ENCODE measurements at regions not wholly inside any gene's neighbourhood (a gene's known extent, or its start where the extent isn't known, plus 50 kb on each side); places are given as distances from the start of the nearest gene placed in this dataset.
"Not testable (repeated sequence)": the region's sequence is repeated elsewhere in the genome, so short reads cannot be mapped to it uniquely, and the experiment has no call there.

DNA sequence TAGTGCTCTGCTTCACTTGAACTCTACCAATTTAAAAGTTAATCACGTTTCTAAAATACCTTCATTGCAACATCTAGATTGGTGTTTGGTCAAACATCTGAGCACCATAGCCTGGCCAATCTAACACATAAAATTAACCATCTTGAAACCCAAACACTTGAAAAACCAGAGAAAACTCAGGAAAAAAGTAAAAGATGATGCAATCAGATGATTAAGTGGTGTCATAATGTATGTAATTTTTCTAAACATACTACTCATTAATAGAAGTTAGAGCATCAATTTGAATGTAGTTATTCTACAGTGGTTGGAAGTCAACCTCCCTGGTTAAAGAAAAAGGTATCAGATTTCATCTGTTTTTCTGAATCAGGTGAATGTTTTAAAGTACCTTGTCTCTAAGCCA, 228.6 kb upstream of the ID4 start:
- DNase-seq (ENCODE audit: low read depth), result no peak

DNA sequence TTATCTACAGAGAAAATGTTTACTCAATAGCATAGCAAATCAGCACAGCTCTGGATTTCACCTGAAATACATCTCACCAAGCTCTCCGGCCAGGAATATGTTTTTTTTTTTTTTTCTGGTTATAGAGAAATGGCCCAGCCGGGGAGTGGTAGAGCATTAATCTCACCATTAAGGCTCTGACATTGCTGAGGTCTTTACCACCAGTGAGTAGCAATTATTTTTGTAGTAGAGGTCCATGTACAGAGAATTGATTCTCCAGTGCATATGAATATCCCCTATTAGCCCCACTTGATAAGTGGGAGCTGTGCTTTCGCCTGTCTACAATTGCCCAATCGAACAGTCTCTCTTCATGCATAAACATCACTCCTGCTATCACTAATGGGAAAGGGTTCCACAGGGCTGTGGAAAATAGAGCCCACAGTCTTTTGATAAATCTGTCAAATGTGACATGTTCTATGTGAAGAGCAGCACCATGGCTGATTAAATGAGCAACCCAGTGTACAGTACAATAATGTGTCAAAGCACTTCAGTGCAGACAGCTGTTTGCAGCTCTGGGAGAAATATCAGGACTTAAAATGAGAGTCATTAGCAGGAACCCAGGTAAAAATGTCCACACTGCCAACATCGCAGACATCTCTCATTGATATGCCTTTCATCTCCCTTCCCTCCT, 227.1 kb upstream of the ID4 start:
- DNase-seq (ENCODE audit: low read depth), result no peak

DNA sequence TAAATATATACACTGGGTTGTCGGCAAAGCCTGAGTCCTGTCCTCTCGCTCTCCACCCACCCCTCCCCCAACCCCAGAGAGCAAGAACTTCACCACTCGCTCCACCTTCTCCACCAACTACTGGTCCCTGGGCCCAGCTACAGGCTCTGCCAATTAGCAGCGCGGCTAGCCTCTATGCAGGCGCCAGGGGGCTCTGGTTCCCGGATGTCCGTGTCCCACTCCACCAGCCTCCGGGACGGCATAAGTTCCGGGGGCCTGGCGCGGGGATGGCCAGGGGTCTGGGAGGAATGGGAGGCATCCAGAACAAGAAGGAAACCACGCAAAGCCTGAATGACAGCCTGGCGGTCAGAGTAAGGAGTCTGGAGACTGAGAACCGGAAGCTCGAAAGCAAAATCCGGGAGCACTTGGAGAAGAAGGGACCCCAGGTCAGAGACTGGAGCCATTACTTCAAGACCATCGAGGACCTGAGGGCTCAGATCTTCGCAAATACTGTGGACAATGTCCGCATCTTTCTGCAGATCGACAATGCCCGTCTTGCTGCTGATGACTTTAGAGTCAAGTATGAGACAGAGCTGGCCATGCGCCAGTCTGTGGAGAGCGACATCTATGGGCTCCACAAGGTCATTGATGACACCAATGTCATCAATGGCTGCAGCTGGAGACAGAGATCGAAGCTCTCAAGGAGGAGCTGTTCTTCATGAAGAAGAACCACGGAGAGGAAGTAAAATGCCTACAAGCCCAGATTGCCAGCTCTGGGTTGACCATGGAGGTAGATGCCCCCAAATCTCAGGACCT, 224.3 kb upstream of the ID4 start:
- not testable (repeated sequence) for DNase-seq (ENCODE audit: low read depth)

DNA sequence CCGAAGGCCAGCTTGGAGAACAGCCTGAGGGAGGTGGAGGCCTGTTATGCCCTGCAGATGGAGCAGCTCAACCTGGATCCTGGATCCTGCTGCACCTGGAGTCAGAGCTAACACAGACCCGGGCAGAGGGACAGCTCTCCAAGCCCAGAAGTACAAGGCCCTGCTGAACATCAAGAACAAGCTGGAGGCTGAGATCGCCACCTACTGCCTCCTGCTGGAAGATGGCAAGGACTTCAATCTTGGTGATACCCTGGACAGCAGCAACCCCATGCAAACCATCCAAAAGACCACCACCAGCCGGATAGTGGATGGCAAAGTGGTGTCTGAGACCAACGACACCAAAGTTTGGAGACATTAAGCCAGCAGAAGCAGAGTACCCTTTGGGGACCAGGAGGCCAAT, 223.5 kb upstream of the ID4 start:
- DNase-seq (ENCODE audit: low read depth), result no peak

DNA sequence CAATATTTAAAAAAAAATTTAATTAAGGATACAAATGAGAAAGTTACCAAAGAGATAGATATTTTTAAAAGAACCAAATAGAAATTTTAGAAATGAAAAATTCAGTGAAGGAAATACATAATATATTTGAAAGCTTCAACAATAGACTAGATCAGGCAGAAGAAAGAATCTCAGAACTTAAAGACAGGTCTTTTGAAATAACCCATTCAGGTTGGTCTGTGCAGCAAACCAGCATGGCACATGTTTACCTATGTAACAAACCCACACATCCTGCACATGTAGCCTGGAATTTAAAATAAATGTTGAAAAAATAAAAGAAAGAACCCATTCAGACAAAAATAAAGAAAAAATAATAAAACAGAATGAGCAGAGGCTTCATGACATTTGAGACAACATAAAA, 221.1 kb upstream of the ID4 start:
- DNase-seq (ENCODE audit: low read depth), result no peak

DNA sequence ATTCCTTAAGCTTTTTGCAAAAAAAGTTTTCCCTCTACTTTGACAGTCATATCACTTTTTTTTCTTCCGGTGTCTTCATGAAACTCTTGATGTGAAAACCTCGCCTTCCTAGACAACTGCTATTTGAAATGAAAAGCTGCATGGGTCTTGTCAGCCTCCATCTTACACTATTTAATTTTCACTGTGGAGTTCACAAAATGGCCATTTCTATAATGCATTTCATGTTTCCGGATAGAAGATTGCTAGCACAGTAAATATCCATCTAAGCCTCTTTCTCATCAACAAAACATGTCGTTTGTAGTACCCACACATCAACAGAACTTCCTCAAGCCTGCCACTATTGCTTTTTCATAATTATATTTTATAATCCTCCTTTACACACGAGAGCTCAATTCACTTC, 204.9 kb upstream of the ID4 start:
- DNase-seq (ENCODE audit: low read depth), result no peak

DNA sequence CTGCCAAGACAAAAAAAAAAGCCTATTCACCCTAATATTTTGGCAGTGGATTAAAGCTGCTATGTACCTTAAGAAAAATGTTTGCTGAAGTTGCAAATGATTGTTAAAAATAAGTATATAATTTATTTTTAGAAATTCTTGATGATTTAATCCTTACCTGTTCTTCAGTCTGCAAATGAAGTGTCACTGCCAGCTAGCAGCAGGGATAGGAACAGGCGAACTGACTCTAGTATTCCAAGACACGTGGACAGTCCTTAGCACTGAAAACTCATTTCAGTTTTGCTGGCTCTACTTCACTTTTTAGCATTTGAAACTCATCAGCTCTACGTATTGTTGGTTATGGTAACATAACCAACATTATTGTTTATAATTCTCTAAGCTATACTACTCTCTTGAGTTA, 204.4 kb upstream of the ID4 start:
- DNase-seq (ENCODE audit: low read depth), result no peak

DNA sequence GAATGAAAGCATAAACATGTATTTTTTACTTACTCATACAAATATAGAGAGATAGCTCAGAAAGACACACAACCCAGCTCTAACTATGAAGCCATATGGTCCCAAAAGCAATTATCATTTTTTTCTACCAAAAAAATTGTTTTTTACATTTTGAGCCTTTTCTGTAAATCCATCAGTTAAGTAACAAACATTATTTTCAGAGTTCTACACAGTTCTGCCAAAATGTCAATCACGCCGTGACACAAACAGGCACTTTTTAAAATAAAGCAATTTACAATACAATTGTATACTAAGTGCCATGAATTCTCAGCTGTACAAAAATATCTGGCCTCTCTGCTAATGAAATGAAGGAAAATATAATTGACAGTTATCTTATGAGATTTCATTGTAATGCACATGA, 201.4 kb upstream of the ID4 start:
- DNase-seq (ENCODE audit: low read depth), result no peak

DNA sequence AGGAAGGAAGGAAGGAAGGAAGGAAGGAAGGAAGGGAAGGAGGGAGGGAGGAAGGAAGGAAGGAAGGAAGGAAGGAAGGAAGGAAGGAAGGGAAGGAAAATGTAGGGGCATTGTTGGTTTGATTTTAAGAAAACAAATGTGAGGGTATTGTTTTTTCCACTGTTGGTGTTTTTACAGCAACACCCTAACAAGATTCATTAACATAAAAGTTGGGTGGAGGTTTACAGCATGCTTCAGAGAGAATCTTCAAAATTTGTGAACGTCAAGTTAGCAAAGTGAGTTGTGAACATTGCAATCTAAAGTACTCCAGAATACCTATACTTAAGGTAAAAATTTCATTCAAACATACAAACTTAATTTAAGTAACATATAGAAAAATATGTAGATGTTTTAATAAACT, 200.2 kb upstream of the ID4 start:
- no peak for DNase-seq (ENCODE audit: low read depth)

DNA sequence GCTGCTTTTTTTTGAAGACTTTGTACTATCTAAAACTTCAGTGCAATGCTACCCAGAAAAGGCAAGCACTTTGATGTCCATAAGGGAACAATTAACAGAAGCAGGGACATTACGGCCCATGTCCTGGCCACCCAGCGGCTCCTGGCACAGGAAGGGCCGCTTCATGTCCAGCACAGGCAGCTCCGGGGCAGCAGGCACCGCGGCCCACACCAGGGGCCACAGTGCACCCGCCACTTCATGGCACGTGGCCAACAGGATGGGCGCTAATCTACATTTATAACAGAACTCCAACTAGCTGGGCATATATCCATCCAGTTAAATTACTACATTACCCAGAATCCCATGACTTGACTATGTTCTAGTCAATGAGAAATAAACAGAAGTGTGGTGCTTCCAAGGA, 198.2 kb upstream of the ID4 start:
- DNase-seq (ENCODE audit: low read depth), result no peak

DNA sequence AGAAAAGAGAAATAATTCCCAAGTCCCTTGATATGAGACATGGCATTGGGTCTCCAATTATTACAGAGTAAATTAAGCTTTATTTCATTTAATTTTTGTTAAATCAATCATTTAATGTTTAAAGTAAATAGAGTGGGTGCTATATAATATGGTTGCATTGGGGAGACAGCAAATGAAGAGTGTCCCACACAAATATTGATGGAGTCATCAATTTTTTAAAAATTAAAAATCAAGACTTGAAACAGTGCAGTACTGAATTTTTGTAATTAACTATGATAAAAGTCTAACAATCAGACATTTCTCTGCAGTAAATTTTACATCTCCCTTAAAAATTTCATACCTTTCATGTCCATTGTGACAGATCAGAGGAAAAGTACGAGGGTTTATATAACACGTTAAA, 193.9 kb upstream of the ID4 start:
- no peak for DNase-seq (ENCODE audit: low read depth)

DNA sequence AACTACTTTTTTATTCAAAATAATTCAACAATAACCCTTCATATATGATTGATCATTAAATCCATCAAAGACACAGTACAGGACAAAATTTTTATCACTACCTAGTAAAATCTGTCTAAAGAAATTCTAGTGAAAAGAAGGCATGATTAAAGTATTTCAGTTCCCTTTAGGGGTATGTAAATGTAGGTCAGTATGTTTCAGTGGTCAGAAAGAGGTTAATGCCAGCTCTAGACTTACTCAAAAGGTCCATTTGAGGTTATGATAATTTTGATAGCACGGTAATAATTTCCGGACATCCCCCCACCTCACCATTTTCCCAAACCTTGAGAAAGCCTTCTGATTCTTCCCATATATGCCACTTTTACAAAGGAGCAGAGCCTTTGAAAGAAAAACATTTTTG, 193.5 kb upstream of the ID4 start:
- DNase-seq (ENCODE audit: low read depth), result no peak

DNA sequence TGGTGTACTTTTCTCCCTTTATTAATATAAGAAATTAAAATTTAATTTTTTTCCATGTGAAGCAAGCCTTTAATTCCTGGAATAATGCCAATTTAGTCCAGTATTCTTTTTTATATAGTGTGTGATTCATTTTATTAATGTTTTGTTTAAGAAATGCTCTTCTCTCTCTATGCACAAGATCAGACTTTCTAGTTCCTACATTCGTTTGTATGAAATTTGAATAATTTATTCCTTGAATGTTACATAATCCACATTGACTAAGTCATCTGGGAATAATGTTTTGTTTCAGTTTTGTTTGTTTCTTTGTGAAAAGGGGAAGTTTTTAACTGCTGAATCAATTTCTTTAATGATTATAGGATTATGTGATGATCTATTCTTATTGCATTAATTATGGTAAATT, 181.4 kb upstream of the ID4 start:
- DNase-seq (ENCODE audit: low read depth), result no peak

DNA sequence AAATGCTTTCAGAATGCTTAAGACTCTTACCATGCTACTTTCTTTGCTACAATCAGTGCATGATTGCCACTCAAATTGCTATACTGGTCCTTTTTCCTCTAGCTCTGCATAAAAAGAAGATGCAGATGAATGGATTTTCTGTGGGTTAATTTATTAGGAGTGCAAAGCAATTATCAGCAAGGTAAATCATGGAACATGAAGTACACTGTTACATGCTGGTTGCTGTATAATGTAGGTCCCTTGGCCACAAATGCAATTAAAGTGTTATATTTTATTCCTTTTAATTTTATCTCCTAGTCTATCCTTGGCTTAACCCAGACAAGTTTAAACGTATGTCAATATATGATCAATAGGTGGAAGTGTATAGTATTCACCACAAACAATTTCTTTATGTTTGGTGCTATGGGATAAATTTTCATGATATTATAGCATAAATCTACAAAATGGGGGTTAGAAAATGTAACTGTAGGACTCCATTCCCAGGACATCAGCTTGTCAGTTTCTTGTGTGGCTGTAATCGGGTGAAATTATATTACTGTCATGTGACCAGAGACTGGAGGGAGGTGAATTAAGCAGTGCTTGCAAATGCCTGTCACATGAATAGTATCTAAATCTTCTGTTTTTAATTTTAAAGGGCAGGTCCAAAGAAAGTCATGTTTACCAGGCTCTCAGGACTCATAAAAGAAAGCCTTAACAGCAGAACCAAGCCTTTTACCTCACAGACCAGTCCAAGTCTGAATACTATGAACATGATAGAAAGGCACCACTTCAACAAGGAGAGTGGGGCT, 176.9 kb upstream of the ID4 start:
- DNase-seq (ENCODE audit: low read depth), result no peak

DNA sequence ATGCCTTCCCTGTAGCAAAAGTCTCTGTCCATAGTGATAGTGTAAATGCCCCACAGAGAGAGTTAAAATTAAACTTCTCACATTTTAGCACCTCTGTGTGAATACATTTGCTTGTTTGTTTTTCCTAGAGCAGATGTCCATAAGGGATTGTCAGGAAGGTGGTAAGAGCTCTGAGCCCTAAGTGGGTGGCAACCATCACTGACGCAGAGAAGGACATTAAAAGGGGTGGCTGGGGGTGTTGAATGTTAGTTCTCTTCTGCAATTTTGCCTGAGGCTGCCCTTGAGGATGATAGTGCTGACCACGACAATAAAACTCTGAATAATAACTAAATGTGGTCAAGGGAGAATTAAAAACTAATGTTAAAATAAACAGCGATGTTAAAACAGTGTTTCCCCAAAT, 174.3 kb upstream of the ID4 start:
- no peak for DNase-seq (ENCODE audit: low read depth)

DNA sequence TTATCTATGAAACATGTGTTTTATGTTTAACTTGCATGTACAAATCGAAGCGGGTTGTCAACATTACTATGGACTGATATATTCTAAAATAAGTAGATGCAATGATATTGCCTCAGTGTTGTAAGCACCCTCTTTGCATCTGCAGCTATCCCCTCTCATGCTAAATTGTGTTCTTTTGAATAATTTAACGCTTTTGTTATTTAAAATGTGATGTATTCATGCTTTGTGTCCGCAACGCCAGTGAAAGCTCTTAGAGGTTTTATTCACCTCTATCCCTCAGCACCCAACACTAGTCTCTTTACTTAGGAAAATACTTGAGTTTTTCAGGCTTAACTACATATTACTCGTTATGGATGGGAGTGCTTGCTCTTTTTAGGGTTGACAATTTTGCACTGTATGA, 173.7 kb upstream of the ID4 start:
- DNase-seq (ENCODE audit: low read depth), result no peak

DNA sequence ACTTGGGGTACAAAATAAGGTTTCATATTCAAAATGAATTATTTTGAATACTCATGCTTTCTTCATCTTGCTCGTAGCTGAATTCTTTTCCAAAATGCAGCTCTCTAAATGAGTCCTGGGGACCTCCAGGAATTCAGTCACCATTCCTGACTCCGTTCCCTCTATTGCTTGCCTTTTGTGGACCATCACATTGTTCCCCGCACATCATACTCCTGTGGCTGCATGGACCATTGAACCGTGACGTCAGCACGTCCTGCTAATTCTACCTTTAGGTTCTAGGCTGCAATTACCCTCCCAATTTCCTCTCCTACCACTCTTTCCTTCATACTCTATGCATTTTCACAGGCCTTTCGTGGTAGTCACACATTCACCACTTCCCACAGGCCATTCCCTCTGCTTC, 173.1 kb upstream of the ID4 start:
- DNase-seq (ENCODE audit: low read depth), result no peak

DNA sequence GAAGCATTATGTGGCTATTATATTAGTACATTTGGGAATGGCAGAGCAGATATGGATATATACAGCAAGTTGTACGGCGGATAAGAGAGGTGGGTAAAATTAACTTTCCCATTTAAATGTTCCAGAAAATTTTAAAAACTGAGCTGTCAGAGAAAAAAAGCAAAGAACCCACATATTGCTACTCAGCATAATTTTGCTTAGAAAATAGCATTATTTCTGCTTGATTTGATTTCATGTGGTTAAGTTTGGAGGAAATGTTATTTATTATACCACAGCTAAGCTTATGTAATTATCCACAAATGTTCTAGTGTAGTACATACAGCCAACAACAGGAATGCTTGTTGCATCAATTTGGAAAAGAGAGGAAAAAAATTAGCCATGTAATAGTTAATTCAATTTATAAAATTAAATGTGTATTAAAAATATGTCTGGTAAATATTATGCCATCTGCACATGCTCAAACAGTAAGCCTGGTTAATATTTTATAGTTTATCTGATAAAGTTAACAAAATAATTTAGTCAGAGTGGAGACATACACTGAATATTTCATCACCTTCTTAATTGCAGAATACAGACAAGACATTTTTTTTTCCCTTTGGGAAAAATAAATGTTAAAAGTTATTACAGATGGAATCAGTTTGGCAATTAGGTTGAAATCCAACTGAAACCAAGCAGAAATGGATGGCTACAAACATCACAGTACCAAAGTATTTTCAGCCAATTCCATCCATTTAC, 172.1 kb upstream of the ID4 start:
- DNase-seq (ENCODE audit: low read depth), result no peak

DNA sequence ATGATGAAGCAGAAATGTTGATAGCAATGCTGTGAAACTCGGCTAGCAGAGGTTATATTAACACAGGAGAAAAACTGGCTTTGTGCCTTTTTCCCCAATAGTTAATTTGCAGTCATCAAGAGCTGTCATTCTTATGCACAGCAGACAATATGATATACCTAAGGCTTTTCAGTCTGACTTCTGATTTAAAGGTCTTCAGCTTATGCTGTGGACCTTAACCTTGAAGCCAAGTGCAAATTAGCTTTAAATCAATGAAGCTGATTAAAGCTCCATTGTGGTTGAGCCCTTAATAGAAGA, 171.6 kb upstream of the ID4 start:
- DNase-seq (ENCODE audit: low read depth), result no peak

DNA sequence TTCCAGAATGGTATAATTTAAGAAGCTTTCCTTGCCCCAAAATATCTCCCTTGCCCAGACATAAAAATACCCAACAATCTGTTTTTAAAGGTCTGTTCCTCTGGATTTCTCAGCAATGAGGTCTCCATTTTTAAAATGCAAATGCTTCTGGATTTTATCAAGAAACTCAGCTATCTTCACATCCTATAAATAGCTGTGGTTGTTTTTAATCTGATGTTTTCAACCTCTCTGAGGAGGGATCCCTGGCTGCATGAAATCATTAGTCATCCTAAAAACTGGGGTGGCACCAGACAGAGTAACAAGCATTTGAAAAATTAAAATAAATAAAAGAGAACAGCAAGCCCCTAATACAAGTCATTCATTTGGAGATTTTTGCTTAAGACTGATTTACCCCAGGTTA, 168.5 kb upstream of the ID4 start:
- DNase-seq (ENCODE audit: low read depth), result no peak

DNA sequence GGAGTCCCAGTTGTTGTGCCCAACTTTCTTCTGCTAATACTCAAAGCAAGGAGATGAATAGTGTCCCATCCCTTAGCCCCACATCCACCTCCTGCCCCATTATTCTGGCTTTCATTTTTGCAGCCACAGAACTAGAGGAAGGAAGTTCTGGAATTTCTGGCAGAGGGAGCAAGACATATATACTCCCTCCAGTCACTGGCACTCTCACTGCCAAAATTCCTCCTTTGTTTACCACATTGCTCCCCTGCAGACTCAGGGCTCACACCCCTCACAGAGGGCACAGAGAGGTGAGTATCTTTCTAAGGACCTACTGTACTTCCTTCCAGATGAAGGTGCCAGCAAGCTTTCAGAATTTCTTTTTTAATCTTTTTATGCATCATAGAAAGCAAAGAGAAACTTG, 168.0 kb upstream of the ID4 start:
- no peak for DNase-seq (ENCODE audit: low read depth)

DNA sequence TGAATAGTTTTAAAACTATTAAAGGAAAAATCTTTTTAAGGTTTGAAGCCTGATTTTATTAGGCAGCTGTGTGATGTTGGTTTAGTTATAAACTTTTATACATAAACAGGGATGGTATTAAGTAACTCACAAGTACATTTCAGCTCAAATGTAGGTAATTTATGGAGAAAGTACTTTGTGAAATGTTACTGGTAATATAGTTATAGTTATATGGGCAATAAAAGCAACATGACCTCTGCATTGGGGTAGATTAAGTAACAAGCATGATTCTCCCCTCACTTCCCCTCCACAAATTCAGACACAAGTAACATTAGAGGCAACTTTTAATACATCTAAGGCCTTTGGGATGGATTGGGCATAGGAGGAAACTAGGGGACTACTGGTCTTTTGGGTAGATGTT, 154.3 kb upstream of the ID4 start:
- no peak for DNase-seq (ENCODE audit: low read depth)
